ENCODE measurements at regions not wholly inside any gene's neighbourhood (a gene's known extent, or its start where the extent isn't known, plus 50 kb on each side); places are given as distances from the start of the nearest gene placed in this dataset.

GRCh38 chr5:167893271-167893670 is 398.2 kb upstream of the WWC1 start:
- TF ChIP-seq CTCF (conservative IDR thresholded peaks at IDR 0.05; ENCODE audit: low read length), result no peak
- TF ChIP-seq EZH2phosphoT487 (IDR thresholded peaks at IDR 0.05; ENCODE audit: borderline replicate concordance, low read depth, low read length), result no peak
